ENCODE measurements at regions not wholly inside any gene's neighbourhood (a gene's known extent, or its start where the extent isn't known, plus 50 kb on each side); places are given as distances from the start of the nearest gene placed in this dataset.

GRCh38 chr9:87179553-87180340 lies 232.4 kb upstream of the GAS1 start:
- intact Hi-C loops (cut with micrococcal nuclease), result no loop called here
- Histone ChIP-seq H3K4me3 (replicated peaks in 1 of 3; ENCODE audit: insufficient read depth in 1 of 3, low read depth in 1 of 3, low read length in 3 of 3) (no peak overlapping the region), H3K27me3 (ENCODE audit: control insufficient read depth in 2 of 2, insufficient read depth in 2 of 2, low read length in 2 of 2) (no peaks in the 10 kb centered on the region), H3K9me3 (replicated peaks; ENCODE audit: control insufficient read depth, insufficient read depth, low read length) (no peaks in the 10 kb centered on the region), H4K20me1 (replicated peaks; ENCODE audit: control insufficient read depth, extremely low read depth, insufficient read depth, low read length) (no peaks in the 10 kb centered on the region), H3K9me1 (replicated peaks; ENCODE audit: control insufficient read depth, extremely low read depth, insufficient read depth, low read length) (no peaks in the 10 kb centered on the region), H2AFZ (ENCODE audit: low read depth, low read length) (no peak overlapping the region), H3K9ac (replicated peaks; ENCODE audit: extremely low read depth, insufficient read depth, low read length) (no peak overlapping the region), H3K36me3 (ENCODE audit: control insufficient read depth in 2 of 2, extremely low read depth in 1 of 2, insufficient read depth in 2 of 2, low read length in 2 of 2) (no peaks in the 10 kb centered on the region), H3K4me2 (ENCODE audit: insufficient read depth, low read length) (no peak overlapping the region), H3K4me1 (ENCODE audit: control insufficient read depth, extremely low read depth, insufficient read depth, low read length) (no peaks in the 10 kb centered on the region), H3K27ac (ENCODE audit: insufficient read depth, low read depth, low read length) (no peak overlapping the region), H3K79me2 (ENCODE audit: control insufficient read depth, insufficient read depth, low read length) (no peaks in the 10 kb centered on the region)
- BruUV-seq (replicated peaks), result no TSS peak
- FAIRE-seq, result no peak
- dilution Hi-C loops (cut with MboI; ENCODE audit: extremely low pct_ligation_motif_present, low sequenced_read_pairs), result no loop called here
- no peak for TF ChIP-seq MAX (IDR thresholded peaks at IDR 0.05; ENCODE audit: insufficient read depth, insufficient read length)
- TF ChIP-seq CTCF (IDR thresholded peaks at IDR 0.05; ENCODE audit: extremely low read depth in 1 of 2, insufficient read depth in 1 of 2, low read depth in 1 of 2, low read length in 2 of 2), result no peak
- no peak for TF ChIP-seq FOS (IDR thresholded peaks at IDR 0.05; ENCODE audit: borderline replicate concordance, insufficient read depth, low read length)
- no peak for TF ChIP-seq JUN (IDR thresholded peaks at IDR 0.05; ENCODE audit: borderline replicate concordance, insufficient read depth, insufficient read length, low read depth)
- no peak for TF ChIP-seq POLR2A (IDR thresholded peaks at IDR 0.05; ENCODE audit: low read depth, low read length)
- no peak for TF ChIP-seq MYC (IDR thresholded peaks at IDR 0.05; ENCODE audit: low read depth, low read length)
- no peak for TF ChIP-seq EZH2 (IDR thresholded peaks at IDR 0.05; ENCODE audit: borderline replicate concordance, low read depth, low read length, severe bottlenecking)
- no peak for TF ChIP-seq POLR2AphosphoS5 (IDR thresholded peaks at IDR 0.05; ENCODE audit: insufficient read depth, low read depth, low read length)
- TF ChIP-seq GATA2 (IDR thresholded peaks at IDR 0.05; ENCODE audit: insufficient read depth, insufficient read length, low read depth, low read length), result no peak
- ChIA-PET CTCF (no interaction called here), POLR2A (no interaction called here)
- DNase-seq (ENCODE audit: low read depth, low spot score), result no peak

Measured in endothelial cell of umbilical vein (primary cell).